WTC11 (cell line): ENCODE measurements at regions not wholly inside any gene's neighbourhood (a gene's known extent, or its start where the extent isn't known, plus 50 kb on each side); places are given as distances from the start of the nearest gene placed in this dataset.

Experiments used
- ATAC-seq: fragments of 200-7000 bp; cut with Tn5 transposase; 2 replicates; pipeline ENCODE4 v1.10.0; 2021; ENCODE audit warnings: mild to moderate bottlenecking, moderate library complexity
- CTCF ChIA-PET: fragments of 300-600 bp; sonication (Branson Sonifier 250); formaldehyde crosslinking; loops from one replicate; lab custom pipeline; 2021; ENCODE audit warnings: antibody characterized with exemption; lab: Charles Lee
- POLR2A ChIA-PET: fragments of 350-600 bp; sonication (Branson Sonifier 250); formaldehyde crosslinking; loops from one replicate; lab custom pipeline; 2021; ENCODE audit warnings: antibody characterized with exemption; lab: Charles Lee
- DNase-seq: peaks from one replicate; pipeline ENCODE4 v3.0.0; 2021; ENCODE audit warnings: low spot score
- H3K27ac Mint-ChIP-seq: 2 replicates; pipeline ENCODE4 v1.8.0; 2021; ENCODE audit warnings: mixed read lengths
- H3K27me3 Mint-ChIP-seq: 2 replicates; pipeline ENCODE4 v1.8.0; 2021; ENCODE audit warnings: low read depth, mild to moderate bottlenecking, moderate library complexity, mixed read lengths
- H3K36me3 Mint-ChIP-seq: 2 replicates; pipeline ENCODE4 v1.8.0; 2021; ENCODE audit warnings: mixed read lengths
- H3K4me1 Mint-ChIP-seq: 2 replicates; pipeline ENCODE4 v1.8.0; 2022; ENCODE audit warnings: mixed read lengths
- H3K4me3 Mint-ChIP-seq: 2 replicates; pipeline ENCODE4 v1.8.0; 2021; ENCODE audit warnings: mild to moderate bottlenecking, moderate library complexity, mixed read lengths
- H3K9me3 Mint-ChIP-seq: 2 replicates; pipeline ENCODE4 v1.8.0; 2021; ENCODE audit warnings: mixed read lengths
- ATF1 ChIP-seq: sonication (generic); formaldehyde crosslinking; IDR thresholded peaks from 2 replicates; pipeline ENCODE4 v1.8.1; 2023; ENCODE audit warnings: mild to moderate bottlenecking, moderate library complexity, missing genetic modification reagents
- CBFB ChIP-seq: sonication (generic); formaldehyde crosslinking; IDR thresholded peaks from 2 replicates; pipeline ENCODE4 v1.8.1; 2022; ENCODE audit warnings: mild to moderate bottlenecking, low read depth, missing genetic modification reagents
- CDX4 ChIP-seq: fragments of 250-450 bp; sonication (Bioruptor Pico); IDR thresholded peaks from 2 replicates; pipeline ENCODE4 v1.9.0; 2021; ENCODE audit warnings: moderate library complexity, mild to moderate bottlenecking, inconsistent platforms, borderline replicate concordance
- E2F1 ChIP-seq: sonication (generic); formaldehyde crosslinking; IDR thresholded peaks from 2 replicates; pipeline ENCODE4 v1.8.0; 2022; ENCODE audit warnings: mild to moderate bottlenecking, missing genetic modification reagents
- ELF4 ChIP-seq: sonication (generic); formaldehyde crosslinking; IDR thresholded peaks from 2 replicates; pipeline ENCODE4 v1.8.1; 2022; ENCODE audit warnings: low read depth, mild to moderate bottlenecking, moderate library complexity, missing genetic modification reagents
- EMX1 ChIP-seq: fragments of 250-450 bp; sonication (Bioruptor Pico); IDR thresholded peaks from 2 replicates; pipeline ENCODE4 v1.8.0; 2021; ENCODE audit warnings: mild to moderate bottlenecking
- FOXJ3 ChIP-seq: sonication (generic); formaldehyde crosslinking; IDR thresholded peaks from 2 replicates; pipeline ENCODE4 v1.9.0; 2021; ENCODE audit warnings: missing genetic modification reagents, mild to moderate bottlenecking, borderline replicate concordance
- GABPB1 ChIP-seq: sonication (generic); formaldehyde crosslinking; IDR thresholded peaks from 2 replicates; pipeline ENCODE4 v1.8.1; 2023; ENCODE audit warnings: mild to moderate bottlenecking, missing genetic modification reagents
- KAT7 ChIP-seq: sonication (generic); formaldehyde crosslinking; IDR thresholded peaks from 2 replicates; pipeline ENCODE4 v1.8.1; 2023; ENCODE audit warnings: missing genetic modification reagents, mild to moderate bottlenecking, borderline replicate concordance
- MAX ChIP-seq: sonication (generic); formaldehyde crosslinking; IDR thresholded peaks from 2 replicates; pipeline ENCODE4 v1.8.0; 2022; ENCODE audit warnings: mild to moderate bottlenecking, missing genetic modification reagents
- MXD4 ChIP-seq: fragments of 250-450 bp; sonication (Bioruptor Pico); IDR thresholded peaks from 2 replicates; pipeline ENCODE4 v1.8.0; 2021; ENCODE audit warnings: mild to moderate bottlenecking, moderate library complexity, borderline replicate concordance
- NR3C1 ChIP-seq: sonication (generic); formaldehyde crosslinking; conservative IDR thresholded peaks from 2 replicates; pipeline ENCODE4 v1.8.1; 2023; ENCODE audit warnings: low read depth, mild to moderate bottlenecking, missing genetic modification reagents
- OVOL2 ChIP-seq: fragments of 250-450 bp; sonication (Bioruptor Pico); IDR thresholded peaks from 2 replicates; pipeline ENCODE4 v1.9.0; 2021; ENCODE audit warnings: mild to moderate bottlenecking, borderline replicate concordance
- PRDM15 ChIP-seq: sonication (generic); formaldehyde crosslinking; IDR thresholded peaks from 2 replicates; pipeline ENCODE4 v1.8.0; 2022; ENCODE audit warnings: missing genetic modification reagents
- PRRX2 ChIP-seq: fragments of 250-450 bp; sonication (Bioruptor Pico); IDR thresholded peaks from 2 replicates; pipeline ENCODE4 v1.8.0; 2021; ENCODE audit warnings: mild to moderate bottlenecking
- STAT6 ChIP-seq: sonication (generic); formaldehyde crosslinking; conservative IDR thresholded peaks from 2 replicates; pipeline ENCODE4 v1.8.1; 2023; ENCODE audit warnings: mild to moderate bottlenecking, low read depth, missing genetic modification reagents, moderate library complexity
- TCF7 ChIP-seq: sonication (generic); formaldehyde crosslinking; IDR thresholded peaks from 2 replicates; pipeline ENCODE4 v1.8.0; 2022; ENCODE audit warnings: mild to moderate bottlenecking, low read depth, missing genetic modification reagents, moderate library complexity
- USF1 ChIP-seq: sonication (generic); formaldehyde crosslinking; IDR thresholded peaks from 2 replicates; pipeline ENCODE4 v1.8.0; 2022; ENCODE audit warnings: mild to moderate bottlenecking, missing genetic modification reagents
- ZBTB21 ChIP-seq: sonication (generic); formaldehyde crosslinking; IDR thresholded peaks from 2 replicates; pipeline ENCODE4 v1.8.1; 2023; ENCODE audit warnings: mild to moderate bottlenecking, missing genetic modification reagents, borderline replicate concordance
- ZBTB43 ChIP-seq: sonication (generic); formaldehyde crosslinking; IDR thresholded peaks from 2 replicates; pipeline ENCODE4 v1.8.1; 2023; ENCODE audit warnings: mild to moderate bottlenecking, missing genetic modification reagents
- ZNF219 ChIP-seq: sonication (generic); formaldehyde crosslinking; IDR thresholded peaks from 2 replicates; pipeline ENCODE4 v1.8.0; 2023; ENCODE audit warnings: missing genetic modification reagents, mild to moderate bottlenecking, borderline replicate concordance
- ZNF396 ChIP-seq: fragments of 250-450 bp; sonication (Bioruptor Pico); IDR thresholded peaks from 2 replicates; pipeline ENCODE4 v1.8.0; 2021; ENCODE audit warnings: mild to moderate bottlenecking, moderate library complexity, borderline replicate concordance

- no peak for TF ChIP-seq NR3C1 (CRISPR knock-in tag)
- TF ChIP-seq, all 79 proteins: peak for 0
Measured at GRCh38 chr11:24312464-24313238, 184.2 kb upstream of the LUZP2 start (continued).

- DNase-seq, result no peak
- CTCF ChIA-PET, result no interaction called here
Measured at GRCh38 chr11:24321229-24321628, 175.6 kb upstream of the LUZP2 start.

GRCh38 chr11:24324211-24324610 lies 172.6 kb upstream of the LUZP2 start:
- no peaks in the 10 kb centered on the region for H3K9me3 Mint-ChIP-seq
- POLR2A ChIA-PET, result no interaction called here
- peak overlapping the region; percentile 75 for H3K27ac Mint-ChIP-seq
- H3K27me3 Mint-ChIP-seq, result no peaks in the 10 kb centered on the region
- H3K36me3 Mint-ChIP-seq, result no peaks in the 10 kb centered on the region
- peaks cover 15% of the 10 kb centered on the region for H3K4me1 Mint-ChIP-seq
- no peak overlapping the region for H3K4me3 Mint-ChIP-seq
- CTCF ChIA-PET, result no interaction called here
- ATAC-seq (no peak), DNase-seq (no peak)
- TF ChIP-seq MXD4, result no peak
- no peak for TF ChIP-seq FOXJ3 (CRISPR knock-in tag)
- no peak for TF ChIP-seq ZNF396
- TF ChIP-seq GABPB1, result no peak
- no peak for TF ChIP-seq USF1 (CRISPR knock-in tag)
- TF ChIP-seq ZNF219 (CRISPR knock-in tag), result no peak
- TF ChIP-seq CBFB (CRISPR knock-in tag), result no peak
- no peak for TF ChIP-seq PRDM15 (CRISPR knock-in tag)
- no peak for TF ChIP-seq MAX (CRISPR knock-in tag)
- no peak for TF ChIP-seq ATF1 (CRISPR knock-in tag)
- no peak for TF ChIP-seq OVOL2 (CRISPR knock-in tag)
- no peak for TF ChIP-seq STAT6 (CRISPR knock-in tag)

More at GRCh38 chr11:24321229-24321628, 175.6 kb upstream of the LUZP2 start:
- Mint-ChIP-seq H3K9me3 (peaks cover 13% of the 10 kb centered on the region), H3K4me3 (no peak overlapping the region), H3K4me1 (peaks cover 15% of the 10 kb centered on the region), H3K27ac (no peak overlapping the region), H3K27me3 (no peaks in the 10 kb centered on the region), H3K36me3 (no peaks in the 10 kb centered on the region)
- POLR2A ChIA-PET, result no interaction called here
- no peak for TF ChIP-seq ELF4
- no peak for TF ChIP-seq KAT7 (CRISPR knock-in tag)
- TF ChIP-seq ZBTB21 (CRISPR knock-in tag), result no peak
- TF ChIP-seq GABPB1, result no peak
- no peak for TF ChIP-seq ZBTB43
- TF ChIP-seq TCF7 (CRISPR knock-in tag), result no peak
- TF ChIP-seq EMX1 (CRISPR knock-in tag), result no peak
- TF ChIP-seq PRRX2 (CRISPR knock-in tag), result no peak
- TF ChIP-seq E2F1 (CRISPR knock-in tag), result no peak
- TF ChIP-seq CDX4 (CRISPR knock-in tag), result no peak
- no peak for TF ChIP-seq OVOL2 (CRISPR knock-in tag)
- no peak for ATAC-seq
